Smooth muscle cell (in vitro differentiated cells): ENCODE measurements at regions not wholly inside any gene's neighbourhood (a gene's known extent, or its start where the extent isn't known, plus 50 kb on each side); places are given as distances from the start of the nearest gene placed in this dataset.
A peak's percentile ranks its signal among the peaks of the same experiment; 100 is the strongest.

Experiments
- DNase-seq: peaks from one replicate; lab custom pipeline; 2025; ENCODE audit not compliant: unreplicated experiment; lab: John Stamatoyannopoulos, UW
- H2AFZ ChIP-seq: fragments of 200-600 bp; sonication (generic); 2 replicates; pipeline ENCODE4 v1.6.0; 2016; ENCODE audit warnings: antibody characterized with exemption, low read depth, mild to moderate bottlenecking
- H3F3A ChIP-seq: fragments of 200-600 bp; sonication (generic); 2 replicates; pipeline ENCODE4 v1.6.0; 2017; ENCODE audit warnings: antibody characterized with exemption, low read depth
- H3K27ac ChIP-seq: fragments of 200-600 bp; sonication (generic); 2 replicates; pipeline ENCODE4 v1.5.1; 2016; ENCODE audit warnings: low read depth, mild to moderate bottlenecking
- H3K27me3 ChIP-seq: fragments of 200-600 bp; sonication (generic); 2 replicates; pipeline ENCODE4 v1.6.1; 2016; ENCODE audit warnings: low read depth, mild to moderate bottlenecking
- H3K36me3 ChIP-seq: fragments of 200-600 bp; sonication (generic); 2 replicates; pipeline ENCODE4 v1.5.1; 2016; ENCODE audit warnings: low read depth
- H3K4me1 ChIP-seq: fragments of 200-600 bp; sonication (generic); 2 replicates; pipeline ENCODE4 v1.5.1; 2016; ENCODE audit warnings: low read depth
- H3K4me2 ChIP-seq: fragments of 200-600 bp; sonication (generic); 2 replicates; pipeline ENCODE4 v1.6.0; 2016; ENCODE audit warnings: mild to moderate bottlenecking
- H3K4me3 ChIP-seq: fragments of 200-600 bp; sonication (generic); 2 replicates; pipeline ENCODE4 v1.5.1; 2016; ENCODE audit warnings: mild to moderate bottlenecking
- H3K79me2 ChIP-seq: fragments of 200-600 bp; sonication (generic); 2 replicates; pipeline ENCODE4 v1.6.0; 2016; ENCODE audit warnings: low read depth, mild to moderate bottlenecking
- H3K9ac ChIP-seq: fragments of 200-600 bp; sonication (generic); 2 replicates; pipeline ENCODE4 v1.6.0; 2016; ENCODE audit warnings: low read depth
- H3K9me3 ChIP-seq: fragments of 200-600 bp; sonication (generic); replicated peaks from 2 replicates; pipeline ENCODE4 v1.5.1; 2016; ENCODE audit warnings: low read depth
- H4K20me1 ChIP-seq: fragments of 200-600 bp; sonication (generic); 2 replicates; pipeline ENCODE4 v1.6.0; 2016; ENCODE audit warnings: low read depth
- WGBS: methylation state at CpG from one replicate; pipeline ENCODE4 v1.1.7; 2016; ENCODE audit warnings: low lambda C conversion rate; 5-methylcytosine and 5-hydroxymethylcytosine counted together
- TF ChIP-seq, protein P1 (sequence below): fragments of 200-600 bp; sonication (generic); IDR thresholded peaks from 2 replicates; pipeline ENCODE4 v1.5.1; 2017; ENCODE audit warnings: borderline replicate concordance, mild to moderate bottlenecking, antibody characterized with exemption; ENCODE audit not compliant: insufficient read depth, poor library complexity, severe bottlenecking

- H3K4me2 ChIP-seq: peak overlapping the region; percentile 40
- H3F3A ChIP-seq: no peaks in the 10 kb centered on the region
- H4K20me1 ChIP-seq: no peaks in the 10 kb centered on the region
- no peak for DNase-seq
- peak overlapping the region; percentile 53 for H3K27ac ChIP-seq
- H2AFZ ChIP-seq: no peak overlapping the region
- H3K4me3 ChIP-seq: no peak overlapping the region
- H3K79me2 ChIP-seq: no peaks in the 10 kb centered on the region
- H3K4me1 ChIP-seq: peaks cover 26% of the 10 kb centered on the region
- no peaks in the 10 kb centered on the region for H3K9me3 ChIP-seq
- H3K9ac ChIP-seq: peak overlapping the region; percentile 19
- TF ChIP-seq, protein P1, sequence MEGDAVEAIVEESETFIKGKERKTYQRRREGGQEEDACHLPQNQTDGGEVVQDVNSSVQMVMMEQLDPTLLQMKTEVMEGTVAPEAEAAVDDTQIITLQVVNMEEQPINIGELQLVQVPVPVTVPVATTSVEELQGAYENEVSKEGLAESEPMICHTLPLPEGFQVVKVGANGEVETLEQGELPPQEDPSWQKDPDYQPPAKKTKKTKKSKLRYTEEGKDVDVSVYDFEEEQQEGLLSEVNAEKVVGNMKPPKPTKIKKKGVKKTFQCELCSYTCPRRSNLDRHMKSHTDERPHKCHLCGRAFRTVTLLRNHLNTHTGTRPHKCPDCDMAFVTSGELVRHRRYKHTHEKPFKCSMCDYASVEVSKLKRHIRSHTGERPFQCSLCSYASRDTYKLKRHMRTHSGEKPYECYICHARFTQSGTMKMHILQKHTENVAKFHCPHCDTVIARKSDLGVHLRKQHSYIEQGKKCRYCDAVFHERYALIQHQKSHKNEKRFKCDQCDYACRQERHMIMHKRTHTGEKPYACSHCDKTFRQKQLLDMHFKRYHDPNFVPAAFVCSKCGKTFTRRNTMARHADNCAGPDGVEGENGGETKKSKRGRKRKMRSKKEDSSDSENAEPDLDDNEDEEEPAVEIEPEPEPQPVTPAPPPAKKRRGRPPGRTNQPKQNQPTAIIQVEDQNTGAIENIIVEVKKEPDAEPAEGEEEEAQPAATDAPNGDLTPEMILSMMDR: no peak
- WGBS: 20% methylated on average over 3 of the region's 3 CpGs
- H3K36me3 ChIP-seq: no peaks in the 10 kb centered on the region
- no peaks in the 10 kb centered on the region for H3K27me3 ChIP-seq
These were observed 531.7 kb upstream of the ARGLU1 start for GRCh38 chr13:107099661-107100060.

DNA sequence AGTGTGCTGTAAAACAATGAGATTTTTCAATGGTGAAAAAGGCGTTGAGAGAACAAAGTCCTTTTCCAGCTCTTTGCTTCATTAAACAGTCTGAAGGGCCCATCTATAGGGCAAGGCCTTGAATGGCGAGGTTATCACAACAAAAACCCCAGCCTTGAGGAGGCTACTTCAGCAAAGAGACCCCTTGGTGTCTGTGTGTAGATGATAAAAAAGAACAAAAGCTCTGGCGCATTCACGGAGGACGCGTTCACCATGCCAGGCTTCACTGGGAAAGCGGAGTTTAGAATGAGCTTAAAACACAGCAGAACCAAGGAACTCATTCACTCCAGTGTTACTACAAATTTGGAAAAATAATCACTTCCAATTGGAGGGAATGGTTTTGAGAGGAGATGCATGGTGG is 530.0 kb upstream of the ARGLU1 start:
- Histone ChIP-seq H3K4me1 (peaks cover 26% of the 10 kb centered on the region), H3K27ac (no peak overlapping the region), H3K9me3 (no peaks in the 10 kb centered on the region), H2AFZ (no peak overlapping the region), H4K20me1 (no peaks in the 10 kb centered on the region), H3K4me3 (no peak overlapping the region), H3K36me3 (no peaks in the 10 kb centered on the region), H3K9ac (no peak overlapping the region), H3F3A (no peaks in the 10 kb centered on the region), H3K4me2 (no peak overlapping the region), H3K27me3 (no peaks in the 10 kb centered on the region), H3K79me2 (no peaks in the 10 kb centered on the region)
- TF ChIP-seq, protein P1: no peak
- 93% methylated on average over 7 of the region's 7 CpGs for WGBS
- no peak for DNase-seq

DNA sequence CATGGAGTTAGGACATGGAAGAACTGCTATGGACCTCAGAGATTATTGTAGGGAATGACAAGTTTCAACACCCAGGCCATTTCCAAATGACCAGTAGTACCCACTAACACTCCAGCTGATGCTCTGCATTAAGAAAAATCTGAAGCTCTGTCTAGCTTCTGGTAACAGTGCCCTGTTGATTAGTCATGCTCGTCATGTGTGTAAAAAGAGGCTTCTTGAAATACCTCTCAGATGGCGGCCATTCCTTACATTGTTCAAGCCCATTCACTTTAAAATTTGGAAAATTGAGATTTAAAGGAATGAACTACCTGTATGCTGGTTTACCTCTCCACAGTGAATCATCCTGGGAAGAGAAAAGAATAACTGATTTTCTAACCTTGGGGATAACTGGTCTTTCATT is 527.9 kb upstream of the ARGLU1 start:
- Histone ChIP-seq H3F3A (no peaks in the 10 kb centered on the region), H3K9me3 (no peaks in the 10 kb centered on the region), H3K4me2 (no peak overlapping the region), H2AFZ (no peak overlapping the region), H3K27me3 (no peaks in the 10 kb centered on the region), H4K20me1 (no peaks in the 10 kb centered on the region), H3K9ac (no peak overlapping the region), H3K27ac (no peak overlapping the region), H3K36me3 (no peaks in the 10 kb centered on the region), H3K4me3 (no peak overlapping the region), H3K4me1 (peaks cover 26% of the 10 kb centered on the region), H3K79me2 (no peaks in the 10 kb centered on the region)
- TF ChIP-seq, protein P1: no peak
- WGBS: 85% methylated on average over 2 of the region's 2 CpGs
- no peak for DNase-seq

DNA sequence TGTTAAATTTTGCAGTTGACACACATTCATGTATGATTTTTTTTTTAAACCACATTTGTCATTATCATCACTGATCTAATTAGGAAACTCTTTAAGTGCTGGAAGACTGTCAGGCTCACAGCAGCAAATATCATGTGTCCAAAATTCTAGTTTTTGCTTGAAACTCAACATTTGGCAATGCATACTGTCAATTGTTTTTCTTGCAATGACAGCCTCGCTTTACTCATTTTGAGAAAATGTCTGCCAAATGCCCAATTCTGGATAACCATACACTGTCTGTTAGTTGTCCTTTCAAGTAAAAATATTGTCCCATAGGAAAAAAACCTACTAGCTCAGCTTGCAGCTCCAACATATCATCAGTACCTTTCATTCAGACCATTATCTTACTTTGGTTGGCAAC is 523.9 kb upstream of the ARGLU1 start:
- Histone ChIP-seq H3K79me2 (no peaks in the 10 kb centered on the region), H3K36me3 (no peaks in the 10 kb centered on the region), H2AFZ (no peak overlapping the region), H3K9ac (no peak overlapping the region), H3K27ac (no peak overlapping the region), H3K4me1 (no peaks in the 10 kb centered on the region), H3K4me3 (no peak overlapping the region), H3K27me3 (no peaks in the 10 kb centered on the region), H4K20me1 (no peaks in the 10 kb centered on the region), H3K9me3 (no peaks in the 10 kb centered on the region), H3F3A (no peaks in the 10 kb centered on the region), H3K4me2 (no peak overlapping the region)
- no peak for DNase-seq
- WGBS: 88% methylated on average over 1 of the region's 1 CpG
- TF ChIP-seq, protein P1: no peak
